C4-2B (cell line): ENCODE measurements at regions not wholly inside any gene's neighbourhood (a gene's known extent, or its start where the extent isn't known, plus 50 kb on each side); places are given as distances from the start of the nearest gene placed in this dataset.

Experiments
- CTCF ChIP-seq: fragments of 450-650 bp; conservative IDR thresholded peaks from 2 replicates; pipeline ENCODE4 v1.5.1; 2017; ENCODE audit warnings: mild to moderate bottlenecking
- ZFX ChIP-seq: fragments of 450-650 bp; IDR thresholded peaks from 2 replicates; pipeline ENCODE4 v1.6.1; 2017

GRCh38 chr13:104065328-104065727, 999.1 kb upstream of the SLC10A2 start:
- TF ChIP-seq CTCF (no peak), ZFX (no peak)
